ENCODE measurements at regions not wholly inside any gene's neighbourhood (a gene's known extent, or its start where the extent isn't known, plus 50 kb on each side); places are given as distances from the start of the nearest gene placed in this dataset.

- DNase-seq (ENCODE audit: low read depth, low spot score) = no peak
- in situ Hi-C loops (cut with HindIII; ENCODE audit: low pct_unique_long_range_greater_than_20kb, low sequenced_read_pairs) = no loop called here
Measured at GRCh38 chr20:22908437-22908836, 126.7 kb upstream of the SSTR4 start.

DNA sequence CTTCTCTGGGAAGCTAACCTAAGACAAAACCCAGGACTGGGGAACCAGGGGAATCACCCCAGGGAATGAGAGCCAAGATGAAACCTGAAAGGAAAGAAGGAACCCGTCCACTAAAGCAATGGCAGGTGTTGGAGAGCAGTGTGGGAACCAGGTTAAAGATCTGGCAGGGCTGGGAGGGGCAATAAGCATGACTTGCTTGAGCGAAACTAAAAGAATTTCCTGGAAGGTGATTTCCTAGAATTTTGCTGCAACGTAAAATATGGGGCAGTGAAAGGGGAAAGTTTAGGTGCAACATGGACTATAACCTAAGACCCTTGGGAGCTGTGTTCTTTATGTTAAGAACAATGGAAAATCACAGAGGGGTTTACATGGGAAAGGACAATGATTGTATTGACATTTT, 126.2 kb upstream of the SSTR4 start:
- no peak for DNase-seq (ENCODE audit: low read depth, low spot score)
- in situ Hi-C loops (cut with HindIII; ENCODE audit: low pct_unique_long_range_greater_than_20kb, low sequenced_read_pairs) = no loop called here

DNA sequence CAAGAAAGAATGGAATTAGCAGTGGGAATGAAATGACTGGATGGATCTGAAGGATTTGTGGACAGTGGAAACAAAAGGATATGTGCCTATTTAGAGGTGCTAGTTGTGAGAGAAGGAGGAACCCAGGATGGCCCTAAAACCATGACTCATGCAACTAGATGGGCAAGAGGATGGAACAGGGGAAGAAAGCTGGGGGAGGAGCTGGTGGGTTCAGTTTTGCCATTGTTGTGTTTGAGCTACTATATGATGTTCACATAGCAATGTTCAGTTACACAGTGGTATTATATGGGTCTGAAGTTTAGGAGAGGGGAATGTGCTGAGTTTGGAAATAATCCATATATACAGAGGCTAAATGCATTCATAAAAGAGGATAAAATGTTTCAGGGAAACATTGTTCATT, 125.7 kb upstream of the SSTR4 start:
- DNase-seq (ENCODE audit: low read depth, low spot score) = no peak
- in situ Hi-C loops (cut with HindIII; ENCODE audit: low pct_unique_long_range_greater_than_20kb, low sequenced_read_pairs) = no loop called here

GRCh38 chr20:22910287-22910852, 124.7 kb upstream of the SSTR4 start:
- in situ Hi-C loops (cut with HindIII; ENCODE audit: low pct_unique_long_range_greater_than_20kb, low sequenced_read_pairs) = no loop called here
- DNase-seq (ENCODE audit: low read depth, low spot score) = no peak

DNA sequence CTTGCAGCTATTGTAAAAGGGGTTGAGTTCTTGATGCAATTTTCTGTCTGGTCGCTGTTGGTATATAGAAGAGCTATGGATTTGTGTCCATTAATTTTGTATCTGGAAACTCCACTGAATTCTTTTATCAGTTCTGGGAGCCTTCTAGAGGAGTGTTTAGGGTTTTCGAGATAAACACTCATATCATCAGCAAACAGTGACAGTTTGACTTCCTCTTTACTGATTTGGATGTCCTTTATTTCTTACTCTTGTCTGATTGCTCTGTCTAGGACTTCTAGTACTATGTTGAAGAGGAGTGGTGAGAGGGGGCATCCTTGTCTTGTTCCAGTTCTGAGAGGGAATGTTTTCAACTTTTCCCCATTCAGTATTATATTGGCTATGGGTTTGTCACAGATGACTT, 120.8 kb upstream of the SSTR4 start:
- DNase-seq (ENCODE audit: low read depth, low spot score) = no peak
- in situ Hi-C loops (cut with HindIII; ENCODE audit: low pct_unique_long_range_greater_than_20kb, low sequenced_read_pairs) = no loop called here

DNA sequence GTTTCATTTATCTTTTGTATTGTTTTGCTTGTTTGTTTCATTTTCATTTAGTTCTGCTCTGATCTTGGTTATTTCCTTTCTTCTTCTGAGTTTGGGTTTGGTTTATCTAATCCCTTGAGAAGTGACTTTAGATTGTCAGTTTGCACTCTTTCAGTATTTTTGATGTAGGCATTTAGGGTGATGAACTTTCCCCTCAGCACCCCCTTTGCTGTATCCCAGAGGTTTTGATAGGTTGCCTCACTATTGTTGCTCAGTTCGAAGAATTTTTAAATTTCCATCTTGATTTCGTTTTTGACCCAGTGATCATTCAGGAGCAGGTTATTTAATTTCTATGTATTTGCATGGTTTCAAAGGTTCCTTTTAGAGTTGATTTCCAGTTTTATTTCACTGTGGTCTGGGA, 119.6 kb upstream of the SSTR4 start:
- DNase-seq (ENCODE audit: low read depth, low spot score) = no peak
- in situ Hi-C loops (cut with HindIII; ENCODE audit: low pct_unique_long_range_greater_than_20kb, low sequenced_read_pairs) = no loop called here

- no peak for DNase-seq (ENCODE audit: low read depth, low spot score)
- in situ Hi-C loops (cut with HindIII; ENCODE audit: low pct_unique_long_range_greater_than_20kb, low sequenced_read_pairs) = no loop called here
Measured at GRCh38 chr20:22916021-22916842, 118.9 kb upstream of the SSTR4 start.

DNA sequence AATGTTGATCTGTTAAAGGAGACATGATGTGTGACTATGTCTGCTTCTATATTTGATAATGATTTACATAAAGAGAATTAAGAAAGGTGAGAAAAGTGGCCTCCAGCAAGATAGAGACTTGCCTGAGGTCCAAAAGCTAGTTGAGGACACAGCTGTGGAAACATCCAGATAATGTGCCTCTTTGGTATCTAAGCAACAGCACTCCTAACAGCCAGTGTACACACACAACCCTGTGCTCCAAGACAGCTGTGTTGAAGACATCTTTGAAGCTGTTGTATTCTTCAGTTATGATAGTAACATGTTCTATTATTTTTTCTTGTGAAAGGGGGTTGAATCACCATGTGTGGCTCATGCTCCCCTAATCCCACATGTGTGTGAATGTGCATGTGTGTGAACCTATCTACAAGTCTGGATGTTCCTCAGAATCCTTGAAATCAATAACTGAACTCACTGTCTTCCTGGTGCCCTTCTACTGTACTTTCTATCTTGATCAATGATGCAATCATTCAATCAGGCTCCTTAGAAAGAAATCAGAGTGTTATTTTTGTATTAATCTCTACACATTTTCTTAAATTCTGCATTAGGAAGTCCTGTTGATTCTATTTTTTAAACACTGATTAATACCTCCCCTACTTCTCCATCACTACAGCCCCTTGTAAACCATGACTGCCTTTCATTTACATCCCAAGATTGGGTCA, 116.7 kb upstream of the SSTR4 start:
- in situ Hi-C loops (cut with HindIII; ENCODE audit: low pct_unique_long_range_greater_than_20kb, low sequenced_read_pairs) = no loop called here
- DNase-seq (ENCODE audit: low read depth, low spot score) = no peak

DNA sequence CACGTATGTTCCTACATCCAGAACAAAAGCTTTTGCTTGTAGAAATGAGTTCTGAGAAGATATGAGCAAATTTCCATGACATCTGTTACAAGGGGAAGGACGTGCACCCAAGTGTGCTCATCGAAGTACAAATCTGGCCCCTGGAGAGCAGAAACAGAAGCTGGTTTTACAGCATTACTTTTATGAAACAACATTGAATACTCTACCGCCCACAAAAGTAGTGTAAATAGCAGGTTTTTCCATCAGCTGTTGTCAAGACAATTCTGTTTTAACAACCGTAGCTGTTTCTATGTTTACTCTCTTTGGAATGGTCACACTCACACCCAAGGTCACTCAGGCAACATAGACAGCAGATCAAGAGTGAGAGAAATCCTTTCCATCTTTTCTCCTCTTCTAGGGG, 114.2 kb upstream of the SSTR4 start:
- no peak for DNase-seq (ENCODE audit: low read depth, low spot score)
- in situ Hi-C loops (cut with HindIII; ENCODE audit: low pct_unique_long_range_greater_than_20kb, low sequenced_read_pairs) = no loop called here

- DNase-seq (ENCODE audit: low read depth, low spot score) = peak; percentile 40
- in situ Hi-C loops (cut with HindIII; ENCODE audit: low pct_unique_long_range_greater_than_20kb, low sequenced_read_pairs) = no loop called here
Measured at GRCh38 chr20:22921595-22922421, 113.3 kb upstream of the SSTR4 start.

GRCh38 chr20:22922987-22923386, 112.1 kb upstream of the SSTR4 start:
- in situ Hi-C loops (cut with HindIII; ENCODE audit: low pct_unique_long_range_greater_than_20kb, low sequenced_read_pairs) = no loop called here
- DNase-seq (ENCODE audit: low read depth, low spot score) = no peak

- DNase-seq (ENCODE audit: low read depth, low spot score) = no peak
- in situ Hi-C loops (cut with HindIII; ENCODE audit: low pct_unique_long_range_greater_than_20kb, low sequenced_read_pairs) = no loop called here
Measured at GRCh38 chr20:22924046-22924737, 110.9 kb upstream of the SSTR4 start.

GRCh38 chr20:22924949-22925612, 110.0 kb upstream of the SSTR4 start:
- no peak for DNase-seq (ENCODE audit: low read depth, low spot score)
- in situ Hi-C loops (cut with HindIII; ENCODE audit: low pct_unique_long_range_greater_than_20kb, low sequenced_read_pairs) = no loop called here

GRCh38 chr20:22925613-22925983, 109.5 kb upstream of the SSTR4 start:
- no peak for DNase-seq (ENCODE audit: low read depth, low spot score)
- in situ Hi-C loops (cut with HindIII; ENCODE audit: low pct_unique_long_range_greater_than_20kb, low sequenced_read_pairs) = no loop called here

DNA sequence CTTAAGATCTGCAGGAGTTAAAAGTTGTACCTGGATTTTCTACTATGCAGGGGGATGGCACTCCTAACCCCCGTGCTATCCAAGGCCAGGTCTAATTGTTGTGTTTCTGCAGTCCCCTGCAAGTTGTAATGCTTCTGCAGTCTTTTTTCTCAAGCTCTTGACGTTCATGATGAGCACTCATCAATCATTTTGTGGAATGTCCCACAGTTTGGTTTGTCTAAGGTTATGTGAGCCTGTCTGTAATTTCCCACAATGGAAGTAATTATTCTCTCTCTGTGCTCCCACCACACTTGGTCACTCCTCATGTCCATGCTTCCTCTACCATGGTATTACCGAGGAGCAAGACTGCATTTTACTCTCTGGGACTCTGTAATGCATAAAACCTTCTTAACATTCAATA, 107.6 kb upstream of the SSTR4 start:
- peak; percentile 26 for DNase-seq (ENCODE audit: low read depth, low spot score)
- in situ Hi-C loops (cut with HindIII; ENCODE audit: low pct_unique_long_range_greater_than_20kb, low sequenced_read_pairs) = no loop called here

GRCh38 chr20:22928679-22929078, 106.4 kb upstream of the SSTR4 start:
- in situ Hi-C loops (cut with HindIII; ENCODE audit: low pct_unique_long_range_greater_than_20kb, low sequenced_read_pairs) = no loop called here
- no peak for DNase-seq (ENCODE audit: low read depth, low spot score)

GRCh38 chr20:22929661-22930060, 105.5 kb upstream of the SSTR4 start:
- DNase-seq (ENCODE audit: low read depth, low spot score) = no peak
- in situ Hi-C loops (cut with HindIII; ENCODE audit: low pct_unique_long_range_greater_than_20kb, low sequenced_read_pairs) = no loop called here

All from SK-MEL-5 (cell line).